ENCODE measurements at regions not wholly inside any gene's neighbourhood (a gene's known extent, or its start where the extent isn't known, plus 50 kb on each side); places are given as distances from the start of the nearest gene placed in this dataset.

DNA sequence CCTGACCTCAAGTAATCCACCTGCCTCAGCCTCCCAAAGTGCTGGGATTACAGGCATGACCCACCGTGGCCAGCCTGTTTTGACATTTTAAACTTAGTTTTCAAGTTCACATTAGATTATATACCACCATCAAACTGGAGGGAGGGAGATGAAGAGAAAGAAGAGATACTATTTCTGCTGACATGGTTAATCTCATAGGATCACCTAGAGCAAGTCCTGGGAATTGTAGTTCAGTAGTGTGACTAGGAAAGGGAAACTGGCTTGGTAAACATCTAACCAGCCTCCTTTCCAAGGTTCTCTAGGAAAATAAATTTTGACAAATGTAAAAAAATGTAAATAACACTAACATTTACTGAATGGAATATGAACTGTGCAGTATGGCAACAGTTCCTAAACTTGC lies 120.5 kb upstream of the ASCC3 start:
- H3K4me3 ChIP-seq (ENCODE audit: insufficient read depth, low read length), result no peak overlapping the region
- H3K27ac ChIP-seq (ENCODE audit: low read depth, low read length), result no peak overlapping the region
- no peaks in the 10 kb centered on the region for H3K9me3 ChIP-seq (ENCODE audit: low read depth, low read length)
- H3K36me3 ChIP-seq (ENCODE audit: insufficient read depth, low read length), result no peaks in the 10 kb centered on the region
- H3K4me1 ChIP-seq (ENCODE audit: insufficient read depth, low read length), result no peaks in the 10 kb centered on the region
- TF ChIP-seq CTCF (IDR thresholded peaks at IDR 0.05; ENCODE audit: extremely low read depth, low read depth, low read length), result no peak
- no peak overlapping the region for H3K4me2 ChIP-seq (ENCODE audit: insufficient read depth, low read length)
- DNase-seq (ENCODE audit: insufficient read length, low spot score, missing footprints), result no peak
- no peak overlapping the region for H2AFZ ChIP-seq (ENCODE audit: low read length)
- no peaks in the 10 kb centered on the region for H4K20me1 ChIP-seq (ENCODE audit: insufficient read depth, low read length)
- no peaks in the 10 kb centered on the region for H3K79me2 ChIP-seq (ENCODE audit: insufficient read depth, low read length)
- H3K27me3 ChIP-seq (ENCODE audit: insufficient read depth, low read length), result no peaks in the 10 kb centered on the region

- no peak overlapping the region for H3K27ac ChIP-seq (ENCODE audit: low read depth, low read length)
- no peak for TF ChIP-seq CTCF (IDR thresholded peaks at IDR 0.05; ENCODE audit: extremely low read depth, low read depth, low read length)
Observed at GRCh38 chr6:101003075-101003474, 121.9 kb upstream of the ASCC3 start.

DNA sequence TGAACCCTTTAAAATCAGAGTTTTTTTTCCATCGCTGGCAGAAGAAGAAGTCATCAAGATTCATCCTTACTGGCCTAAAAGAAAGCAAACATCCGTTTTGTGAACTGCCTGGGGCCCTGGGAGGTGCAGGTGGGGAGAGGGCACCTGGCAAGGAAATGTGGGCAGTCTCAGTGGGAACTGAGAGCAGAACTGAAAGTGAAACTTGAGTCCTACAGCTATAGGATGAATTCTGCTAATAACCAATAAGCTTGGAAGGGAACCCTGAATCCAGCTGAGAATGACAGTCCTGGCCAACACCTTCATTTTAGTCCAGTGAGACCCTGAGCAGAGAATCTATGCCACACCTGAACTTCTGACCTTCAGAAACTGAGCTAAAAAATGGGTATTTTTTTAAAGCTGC lies 130.1 kb upstream of the ASCC3 start:
- Histone ChIP-seq H4K20me1 (ENCODE audit: insufficient read depth, low read length) (no peaks in the 10 kb centered on the region), H3K4me1 (ENCODE audit: insufficient read depth, low read length) (no peaks in the 10 kb centered on the region), H3K27ac (ENCODE audit: low read depth, low read length) (no peak overlapping the region), H3K9me3 (ENCODE audit: low read depth, low read length) (no peaks in the 10 kb centered on the region), H3K4me3 (ENCODE audit: insufficient read depth, low read length) (no peak overlapping the region), H3K27me3 (ENCODE audit: insufficient read depth, low read length) (no peaks in the 10 kb centered on the region), H3K36me3 (ENCODE audit: insufficient read depth, low read length) (no peaks in the 10 kb centered on the region), H2AFZ (ENCODE audit: low read length) (no peak overlapping the region), H3K4me2 (ENCODE audit: insufficient read depth, low read length) (no peak overlapping the region), H3K79me2 (ENCODE audit: insufficient read depth, low read length) (no peaks in the 10 kb centered on the region)
- DNase-seq (ENCODE audit: insufficient read length, low spot score, missing footprints), result no peak
- TF ChIP-seq CTCF (IDR thresholded peaks at IDR 0.05; ENCODE audit: extremely low read depth, low read depth, low read length), result no peak

More at GRCh38 chr6:101003075-101003474, 121.9 kb upstream of the ASCC3 start:
- Histone ChIP-seq H3K79me2 (ENCODE audit: insufficient read depth, low read length) (no peaks in the 10 kb centered on the region), H3K4me1 (ENCODE audit: insufficient read depth, low read length) (no peaks in the 10 kb centered on the region), H3K36me3 (ENCODE audit: insufficient read depth, low read length) (no peaks in the 10 kb centered on the region), H4K20me1 (ENCODE audit: insufficient read depth, low read length) (no peaks in the 10 kb centered on the region), H3K4me2 (ENCODE audit: insufficient read depth, low read length) (no peak overlapping the region), H3K27me3 (ENCODE audit: insufficient read depth, low read length) (no peaks in the 10 kb centered on the region), H3K4me3 (ENCODE audit: insufficient read depth, low read length) (no peak overlapping the region), H2AFZ (ENCODE audit: low read length) (no peak overlapping the region), H3K9me3 (ENCODE audit: low read depth, low read length) (no peaks in the 10 kb centered on the region)
- no peak for DNase-seq (ENCODE audit: insufficient read length, low spot score, missing footprints)

- no peaks in the 10 kb centered on the region for H3K36me3 ChIP-seq (ENCODE audit: insufficient read depth, low read length)
- TF ChIP-seq CTCF (IDR thresholded peaks at IDR 0.05; ENCODE audit: extremely low read depth, low read depth, low read length), result no peak
- no peak overlapping the region for H3K4me2 ChIP-seq (ENCODE audit: insufficient read depth, low read length)
Observed at GRCh38 chr6:101013612-101014195, 132.6 kb upstream of the ASCC3 start.

More at GRCh38 chr6:101013612-101014195, 132.6 kb upstream of the ASCC3 start:
- Histone ChIP-seq H3K9me3 (ENCODE audit: low read depth, low read length) (no peaks in the 10 kb centered on the region), H3K79me2 (ENCODE audit: insufficient read depth, low read length) (no peaks in the 10 kb centered on the region), H3K27me3 (ENCODE audit: insufficient read depth, low read length) (no peaks in the 10 kb centered on the region), H3K4me3 (ENCODE audit: insufficient read depth, low read length) (no peak overlapping the region), H4K20me1 (ENCODE audit: insufficient read depth, low read length) (no peaks in the 10 kb centered on the region), H3K27ac (ENCODE audit: low read depth, low read length) (no peak overlapping the region), H2AFZ (ENCODE audit: low read length) (no peak overlapping the region), H3K4me1 (ENCODE audit: insufficient read depth, low read length) (no peaks in the 10 kb centered on the region)
- no peak for DNase-seq (ENCODE audit: insufficient read length, low spot score, missing footprints)
